SK-MEL-5 (cell line): ENCODE measurements at regions not wholly inside any gene's neighbourhood (a gene's known extent, or its start where the extent isn't known, plus 50 kb on each side); places are given as distances from the start of the nearest gene placed in this dataset.
A peak's percentile ranks its signal among the peaks of the same experiment; 100 is the strongest.

Experiments used
- DNase-seq: peaks from one replicate; pipeline ENCODE4 v3.0.0-alpha.2; 2016; ENCODE audit warnings: low read depth, low spot score
- in situ Hi-C: cut with HindIII; loops from 2 replicates; pipeline ENCODE4 v1.10.0; 2016; ENCODE audit warnings: low sequenced_read_pairs, high pct_unique_total_duplicates, low pct_unique_long_range_greater_than_20kb

- peak; percentile 72 for DNase-seq
- in situ Hi-C loops: no loop called here
These were observed 233.6 kb upstream of the SEMA3E start for GRCh38 chr7:83882551-83882950.

- DNase-seq: no peak
- in situ Hi-C loops: no loop called here
These were observed 230.1 kb upstream of the SEMA3E start for GRCh38 chr7:83879063-83879462.

GRCh38 chr7:83878614-83879013 is 229.7 kb upstream of the SEMA3E start:
- DNase-seq: no peak
- in situ Hi-C loops: no loop called here

- DNase-seq: no peak
- in situ Hi-C loops: no loop called here
These were observed 227.7 kb upstream of the SEMA3E start for GRCh38 chr7:83876593-83876992.

GRCh38 chr7:83873459-83873858 is 224.5 kb upstream of the SEMA3E start:
- in situ Hi-C loops: no loop called here
- DNase-seq: no peak

GRCh38 chr7:83872501-83872900 is 223.6 kb upstream of the SEMA3E start:
- no peak for DNase-seq
- in situ Hi-C loops: no loop called here

- in situ Hi-C loops: no loop called here
- no peak for DNase-seq
These were observed 221.6 kb upstream of the SEMA3E start for GRCh38 chr7:83870515-83870914.

- no peak for DNase-seq
- in situ Hi-C loops: no loop called here
These were observed 217.6 kb upstream of the SEMA3E start for GRCh38 chr7:83866582-83866981.

GRCh38 chr7:83864551-83864950 is 215.6 kb upstream of the SEMA3E start:
- in situ Hi-C loops: no loop called here

GRCh38 chr7:83863906-83864305 is 215.0 kb upstream of the SEMA3E start:
- in situ Hi-C loops: no loop called here
- DNase-seq: no peak

More at GRCh38 chr7:83864551-83864950, 215.6 kb upstream of the SEMA3E start:
- no peak for DNase-seq

GRCh38 chr7:83861876-83862275 is 212.9 kb upstream of the SEMA3E start:
- DNase-seq: peak; percentile 54
- in situ Hi-C loops: no loop called here

GRCh38 chr7:83859827-83860226 is 210.9 kb upstream of the SEMA3E start:
- in situ Hi-C loops: no loop called here
- DNase-seq: no peak

- DNase-seq: no peak
- in situ Hi-C loops: no loop called here
These were observed 208.8 kb upstream of the SEMA3E start for GRCh38 chr7:83857691-83858090.

GRCh38 chr7:83856094-83856493 is 207.2 kb upstream of the SEMA3E start:
- no peak for DNase-seq
- in situ Hi-C loops: no loop called here

GRCh38 chr7:83852136-83852535 is 203.2 kb upstream of the SEMA3E start:
- in situ Hi-C loops: no loop called here
- no peak for DNase-seq

- no peak for DNase-seq
- in situ Hi-C loops: no loop called here
These were observed 202.6 kb upstream of the SEMA3E start for GRCh38 chr7:83851551-83851950.

- in situ Hi-C loops: no loop called here
- DNase-seq: no peak
These were observed 202.0 kb upstream of the SEMA3E start for GRCh38 chr7:83850941-83851340.

GRCh38 chr7:83850125-83850524 is 201.2 kb upstream of the SEMA3E start:
- DNase-seq: peak; percentile 68
- in situ Hi-C loops: no loop called here

GRCh38 chr7:83849131-83849530 is 200.2 kb upstream of the SEMA3E start:
- in situ Hi-C loops: no loop called here
- DNase-seq: no peak

GRCh38 chr7:83842894-83843293 is 194.0 kb upstream of the SEMA3E start:
- DNase-seq: no peak
- in situ Hi-C loops: no loop called here
